Keratinocyte (primary cell): ENCODE measurements at regions not wholly inside any gene's neighbourhood (a gene's known extent, or its start where the extent isn't known, plus 50 kb on each side); places are given as distances from the start of the nearest gene placed in this dataset.

Source experiments
- EZH2 ChIP-seq: IDR thresholded peaks from one replicate; pipeline ENCODE4 v1.6.1; 2012; ENCODE audit warnings: inconsistent platforms, mild to moderate bottlenecking, low read length, moderate library complexity
- TF ChIP-seq, protein P1 (sequence below), 3 experiments: IDR thresholded peaks in 1 of 3; conservative IDR thresholded peaks in 1 of 3; optimal IDR thresholded peaks in 1 of 3; 2 replicates in 2 of 3; 3 replicates in 1 of 3; pipeline versions ENCODE3 to v1.5.1; 2011; ENCODE audit warnings: low read length in 3 of 3, mild to moderate bottlenecking in 3 of 3, moderate library complexity in 2 of 3, control low read depth in 1 of 3, inconsistent platforms in 1 of 3; ENCODE audit not compliant: insufficient read depth in 2 of 3; ENCODE audit errors: extremely low read depth in 1 of 3

- TF ChIP-seq, protein P1, sequence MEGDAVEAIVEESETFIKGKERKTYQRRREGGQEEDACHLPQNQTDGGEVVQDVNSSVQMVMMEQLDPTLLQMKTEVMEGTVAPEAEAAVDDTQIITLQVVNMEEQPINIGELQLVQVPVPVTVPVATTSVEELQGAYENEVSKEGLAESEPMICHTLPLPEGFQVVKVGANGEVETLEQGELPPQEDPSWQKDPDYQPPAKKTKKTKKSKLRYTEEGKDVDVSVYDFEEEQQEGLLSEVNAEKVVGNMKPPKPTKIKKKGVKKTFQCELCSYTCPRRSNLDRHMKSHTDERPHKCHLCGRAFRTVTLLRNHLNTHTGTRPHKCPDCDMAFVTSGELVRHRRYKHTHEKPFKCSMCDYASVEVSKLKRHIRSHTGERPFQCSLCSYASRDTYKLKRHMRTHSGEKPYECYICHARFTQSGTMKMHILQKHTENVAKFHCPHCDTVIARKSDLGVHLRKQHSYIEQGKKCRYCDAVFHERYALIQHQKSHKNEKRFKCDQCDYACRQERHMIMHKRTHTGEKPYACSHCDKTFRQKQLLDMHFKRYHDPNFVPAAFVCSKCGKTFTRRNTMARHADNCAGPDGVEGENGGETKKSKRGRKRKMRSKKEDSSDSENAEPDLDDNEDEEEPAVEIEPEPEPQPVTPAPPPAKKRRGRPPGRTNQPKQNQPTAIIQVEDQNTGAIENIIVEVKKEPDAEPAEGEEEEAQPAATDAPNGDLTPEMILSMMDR (optimal IDR thresholded peaks at IDR 0.05 in 1 of 3, IDR thresholded peaks at IDR 0.05 in 1 of 3, conservative IDR thresholded peaks at IDR 0.05 in 1 of 3; ENCODE audit: extremely low read depth in 1 of 3, insufficient read depth in 2 of 3, low read length in 3 of 3): no peak
- TF ChIP-seq EZH2: no peak
These were observed 57.7 kb upstream of the SHB start for GRCh38 chr9:38126730-38127129.
